Dendritic cell treated with granulocyte-macrophage colony-stimulating factor and Interleukin-4, amounts not matched to agents 40 ng/mL and 50 ng/mL, for 4 days (primary cell): ENCODE measurements at regions not wholly inside any gene's neighbourhood (a gene's known extent, or its start where the extent isn't known, plus 50 kb on each side); places are given as distances from the start of the nearest gene placed in this dataset.
"Not testable (repeated sequence)": the region's sequence is repeated elsewhere in the genome, so short reads cannot be mapped to it uniquely, and the experiment has no call there.

Experiments used
- H3K27ac Mint-ChIP-seq: one replicate; pipeline ENCODE4 v1.8.0; 2022; ENCODE audit warnings: mild to moderate bottlenecking, mixed read lengths
- H3K27me3 Mint-ChIP-seq: one replicate; pipeline ENCODE4 v1.8.0; 2022; ENCODE audit warnings: mild to moderate bottlenecking, mixed read lengths
- H3K36me3 Mint-ChIP-seq: one replicate; pipeline ENCODE4 v1.8.0; 2022; ENCODE audit warnings: low read depth, mixed read lengths
- H3K4me1 Mint-ChIP-seq: one replicate; pipeline ENCODE4 v1.8.0; 2022; ENCODE audit warnings: low read depth, mixed read lengths
- H3K4me3 Mint-ChIP-seq: one replicate; pipeline ENCODE4 v1.8.0; 2022; ENCODE audit warnings: mild to moderate bottlenecking, moderate library complexity, mixed read lengths
- H3K9me3 Mint-ChIP-seq: one replicate; pipeline ENCODE4 v1.8.0; 2022; ENCODE audit warnings: mixed read lengths
- intact Hi-C: fragments of 100-400 bp; cut with micrococcal nuclease; formaldehyde crosslinking; loops from one replicate; pipeline ENCODE4 v1.15.0; 2022

GRCh38 chr4:128444544-128445302 is 157.1 kb upstream of the PGRMC2 start:
- Mint-ChIP-seq H3K36me3 (no peaks in the 10 kb centered on the region), H3K4me3 (no peak overlapping the region), H3K27ac (no peak overlapping the region), H3K27me3 (no peaks in the 10 kb centered on the region), H3K9me3 (peaks cover 57% of the 10 kb centered on the region), H3K4me1 (no peaks in the 10 kb centered on the region)
- intact Hi-C loops: no loop called here

- Mint-ChIP-seq H3K4me1 (no peaks in the 10 kb centered on the region), H3K9me3 (peaks cover 86% of the 10 kb centered on the region), H3K36me3 (no peaks in the 10 kb centered on the region), H3K4me3 (no peak overlapping the region), H3K27ac (no peak overlapping the region), H3K27me3 (no peaks in the 10 kb centered on the region)
- intact Hi-C loops: no loop called here
These were observed 153.3 kb upstream of the PGRMC2 start for GRCh38 chr4:128440923-128441322.

GRCh38 chr4:128437023-128437422 is 149.4 kb upstream of the PGRMC2 start:
- peaks cover 67% of the 10 kb centered on the region for H3K9me3 Mint-ChIP-seq
- H3K27ac Mint-ChIP-seq, H3K36me3 Mint-ChIP-seq, H3K27me3 Mint-ChIP-seq, H3K4me1 Mint-ChIP-seq, H3K4me3 Mint-ChIP-seq, intact Hi-C loops: not testable (repeated sequence)

- H3K27me3 Mint-ChIP-seq, H3K4me3 Mint-ChIP-seq, H3K4me1 Mint-ChIP-seq, H3K9me3 Mint-ChIP-seq, H3K36me3 Mint-ChIP-seq, H3K27ac Mint-ChIP-seq, intact Hi-C loops: not testable (repeated sequence)
These were observed 141.5 kb upstream of the PGRMC2 start for GRCh38 chr4:128429023-128429613.

- Mint-ChIP-seq H3K27ac (no peak overlapping the region), H3K4me3 (no peak overlapping the region), H3K9me3 (no peaks in the 10 kb centered on the region), H3K27me3 (no peaks in the 10 kb centered on the region), H3K4me1 (peaks cover 10% of the 10 kb centered on the region), H3K36me3 (no peaks in the 10 kb centered on the region)
- intact Hi-C loops: no loop called here
These were observed 140.8 kb upstream of the PGRMC2 start for GRCh38 chr4:128428397-128428796.

- H3K27ac Mint-ChIP-seq: no peak overlapping the region
- no peaks in the 10 kb centered on the region for H3K9me3 Mint-ChIP-seq
- H3K27me3 Mint-ChIP-seq: no peaks in the 10 kb centered on the region
- H3K4me1 Mint-ChIP-seq: peaks cover 10% of the 10 kb centered on the region
- H3K36me3 Mint-ChIP-seq: no peaks in the 10 kb centered on the region
- no peak overlapping the region for H3K4me3 Mint-ChIP-seq
- intact Hi-C loops: no loop called here
These were observed 140.3 kb upstream of the PGRMC2 start for GRCh38 chr4:128427832-128428366.

- peaks cover 10% of the 10 kb centered on the region for H3K4me1 Mint-ChIP-seq
- no peaks in the 10 kb centered on the region for H3K27me3 Mint-ChIP-seq
- no peak overlapping the region for H3K27ac Mint-ChIP-seq
- no peaks in the 10 kb centered on the region for H3K36me3 Mint-ChIP-seq
- H3K9me3 Mint-ChIP-seq: no peaks in the 10 kb centered on the region
- no peak overlapping the region for H3K4me3 Mint-ChIP-seq
- intact Hi-C loops: no loop called here
These were observed 137.2 kb upstream of the PGRMC2 start for GRCh38 chr4:128424527-128425497.

GRCh38 chr4:128422296-128422695 is 134.7 kb upstream of the PGRMC2 start:
- intact Hi-C loops, H3K9me3 Mint-ChIP-seq: not testable (repeated sequence)

GRCh38 chr4:128416921-128417320 is 129.3 kb upstream of the PGRMC2 start:
- Mint-ChIP-seq H3K27me3 (no peaks in the 10 kb centered on the region), H3K4me3 (no peak overlapping the region), H3K4me1 (no peaks in the 10 kb centered on the region), H3K27ac (no peak overlapping the region), H3K9me3 (peaks cover 20% of the 10 kb centered on the region), H3K36me3 (no peaks in the 10 kb centered on the region)
- intact Hi-C loops: no loop called here

More at GRCh38 chr4:128422296-128422695, 134.7 kb upstream of the PGRMC2 start:
- not testable (repeated sequence) for H3K36me3 Mint-ChIP-seq, H3K4me1 Mint-ChIP-seq, H3K27ac Mint-ChIP-seq, H3K27me3 Mint-ChIP-seq, H3K4me3 Mint-ChIP-seq

GRCh38 chr4:128410037-128410436 is 122.4 kb upstream of the PGRMC2 start:
- H3K36me3 Mint-ChIP-seq: no peaks in the 10 kb centered on the region
- peaks cover 56% of the 10 kb centered on the region for H3K9me3 Mint-ChIP-seq
- H3K27me3 Mint-ChIP-seq: no peaks in the 10 kb centered on the region
- no peak overlapping the region for H3K4me3 Mint-ChIP-seq
- intact Hi-C loops: no loop called here
- H3K27ac Mint-ChIP-seq: no peak overlapping the region
- H3K4me1 Mint-ChIP-seq: no peaks in the 10 kb centered on the region

GRCh38 chr4:128403586-128403985 is 116.0 kb upstream of the PGRMC2 start:
- Mint-ChIP-seq H3K36me3 (no peaks in the 10 kb centered on the region), H3K27ac (no peak overlapping the region), H3K9me3 (peaks cover 47% of the 10 kb centered on the region), H3K4me1 (no peaks in the 10 kb centered on the region), H3K27me3 (no peaks in the 10 kb centered on the region), H3K4me3 (no peak overlapping the region)
- intact Hi-C loops: no loop called here

GRCh38 chr4:128394778-128395177 is 107.2 kb upstream of the PGRMC2 start:
- peaks cover 12% of the 10 kb centered on the region for H3K9me3 Mint-ChIP-seq
- H3K27me3 Mint-ChIP-seq: no peaks in the 10 kb centered on the region
- H3K4me1 Mint-ChIP-seq: no peaks in the 10 kb centered on the region
- H3K27ac Mint-ChIP-seq: no peak overlapping the region
- H3K4me3 Mint-ChIP-seq: no peak overlapping the region
- intact Hi-C loops: no loop called here
- no peaks in the 10 kb centered on the region for H3K36me3 Mint-ChIP-seq

- Mint-ChIP-seq H3K4me3 (no peak overlapping the region), H3K9me3 (peaks cover 11% of the 10 kb centered on the region), H3K27me3 (no peaks in the 10 kb centered on the region), H3K36me3 (no peaks in the 10 kb centered on the region), H3K27ac (no peak overlapping the region), H3K4me1 (no peaks in the 10 kb centered on the region)
- intact Hi-C loops: no loop called here
These were observed 105.6 kb upstream of the PGRMC2 start for GRCh38 chr4:128393101-128393704.
